ENCODE measurements at regions not wholly inside any gene's neighbourhood (a gene's known extent, or its start where the extent isn't known, plus 50 kb on each side); places are given as distances from the start of the nearest gene placed in this dataset.

DNA sequence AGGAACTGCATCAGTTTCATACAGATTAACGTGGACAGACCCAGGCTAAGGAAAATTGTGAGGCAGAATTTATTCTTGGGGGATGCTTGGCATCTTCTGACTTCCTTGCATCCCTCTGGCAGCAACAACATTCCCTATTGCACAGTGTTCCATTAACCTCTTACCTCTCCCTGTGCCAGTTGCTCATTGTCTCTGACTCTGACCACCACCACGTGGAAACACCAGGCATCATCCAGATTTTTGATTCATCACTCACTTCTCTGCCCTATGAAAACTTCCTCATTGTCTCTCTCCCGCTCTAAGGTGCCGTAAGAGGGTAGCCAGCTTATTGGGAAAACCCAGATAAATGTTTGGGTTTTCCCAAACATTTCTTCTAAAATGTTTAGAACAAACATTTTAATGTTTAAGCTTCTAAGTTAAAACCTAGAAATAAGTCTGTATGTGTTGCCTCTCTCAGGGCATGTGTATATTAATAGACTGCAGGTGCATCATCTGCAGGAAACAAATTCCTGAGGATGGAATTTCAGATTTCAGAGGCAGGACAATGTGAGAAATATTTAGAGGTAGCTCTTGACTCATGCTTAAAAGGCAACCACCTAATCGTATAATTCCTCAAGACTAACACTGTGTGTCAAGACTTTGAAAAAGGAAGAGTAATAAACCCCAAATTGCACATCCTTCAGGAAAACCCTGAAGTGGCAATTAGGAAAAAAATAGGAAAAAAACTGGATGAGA is 64.5 kb upstream of the SLC35F4 start:
- Histone ChIP-seq H3K27ac (ENCODE audit: low read depth, low read length, poor library complexity, severe bottlenecking) (no peak overlapping the region), H3K9me3 (ENCODE audit: low read length) (no peaks in the 10 kb centered on the region), H3K4me2 (ENCODE audit: low read length) (no peak overlapping the region), H3K9me2 (ENCODE audit: insufficient read depth, low read length) (no peaks in the 10 kb centered on the region), H3K4me1 (ENCODE audit: insufficient read depth, low read length, poor library complexity, severe bottlenecking) (no peaks in the 10 kb centered on the region), H3K4me3 (ENCODE audit: low read depth, low read length, poor library complexity, severe bottlenecking) (no peak overlapping the region), H4K20me1 (ENCODE audit: insufficient read depth, low read length) (no peaks in the 10 kb centered on the region), H2AFZ (ENCODE audit: low read length) (no peak overlapping the region), H3K36me3 (ENCODE audit: insufficient read depth, low read length) (no peaks in the 10 kb centered on the region), H3K79me2 (ENCODE audit: insufficient read depth, low read depth, low read length) (no peaks in the 10 kb centered on the region)
- POLR2A ChIA-PET: no interaction called here
- intact Hi-C loops (cut with micrococcal nuclease; ENCODE audit: unreplicated experiment): no loop called here
- BruUV-seq (replicated peaks): no TSS peak
- TF ChIP-seq EZH2phosphoT487 (IDR thresholded peaks at IDR 0.05; ENCODE audit: borderline replicate concordance, low read depth, low read length): no peak
- TF ChIP-seq, protein P1, sequence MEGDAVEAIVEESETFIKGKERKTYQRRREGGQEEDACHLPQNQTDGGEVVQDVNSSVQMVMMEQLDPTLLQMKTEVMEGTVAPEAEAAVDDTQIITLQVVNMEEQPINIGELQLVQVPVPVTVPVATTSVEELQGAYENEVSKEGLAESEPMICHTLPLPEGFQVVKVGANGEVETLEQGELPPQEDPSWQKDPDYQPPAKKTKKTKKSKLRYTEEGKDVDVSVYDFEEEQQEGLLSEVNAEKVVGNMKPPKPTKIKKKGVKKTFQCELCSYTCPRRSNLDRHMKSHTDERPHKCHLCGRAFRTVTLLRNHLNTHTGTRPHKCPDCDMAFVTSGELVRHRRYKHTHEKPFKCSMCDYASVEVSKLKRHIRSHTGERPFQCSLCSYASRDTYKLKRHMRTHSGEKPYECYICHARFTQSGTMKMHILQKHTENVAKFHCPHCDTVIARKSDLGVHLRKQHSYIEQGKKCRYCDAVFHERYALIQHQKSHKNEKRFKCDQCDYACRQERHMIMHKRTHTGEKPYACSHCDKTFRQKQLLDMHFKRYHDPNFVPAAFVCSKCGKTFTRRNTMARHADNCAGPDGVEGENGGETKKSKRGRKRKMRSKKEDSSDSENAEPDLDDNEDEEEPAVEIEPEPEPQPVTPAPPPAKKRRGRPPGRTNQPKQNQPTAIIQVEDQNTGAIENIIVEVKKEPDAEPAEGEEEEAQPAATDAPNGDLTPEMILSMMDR (conservative IDR thresholded peaks at IDR 0.05; ENCODE audit: low read length): no peak
- CTCF ChIA-PET (ENCODE audit: unreplicated experiment): no interaction called here
- DNase-seq (ENCODE audit: low spot score): no peak

DNA sequence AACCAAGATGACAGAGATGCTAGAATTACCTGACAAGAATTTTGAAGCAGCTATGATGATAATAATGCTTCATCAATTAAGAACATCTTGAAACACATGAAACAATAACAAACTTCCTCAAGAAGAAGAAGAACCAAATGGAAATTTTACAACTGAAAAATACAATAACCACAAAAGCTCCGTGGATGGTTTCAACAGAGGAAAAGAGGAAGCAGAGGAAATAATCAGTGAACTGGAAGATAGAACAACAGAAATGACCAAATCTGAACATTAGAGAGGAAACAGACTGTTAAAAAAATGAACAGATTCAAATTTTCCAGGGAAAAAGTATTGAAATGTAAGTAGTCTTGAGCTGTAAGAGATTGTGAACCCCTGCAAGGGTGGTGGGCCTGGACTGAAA is 62.8 kb upstream of the SLC35F4 start:
- H3K9me2 ChIP-seq (ENCODE audit: insufficient read depth, low read length): no peaks in the 10 kb centered on the region
- no peak overlapping the region for H3K4me2 ChIP-seq (ENCODE audit: low read length)
- H3K9me3 ChIP-seq (ENCODE audit: low read length): no peaks in the 10 kb centered on the region
- no peak overlapping the region for H3K4me3 ChIP-seq (ENCODE audit: low read depth, low read length, poor library complexity, severe bottlenecking)
- DNase-seq (ENCODE audit: low spot score): no peak
- no peak overlapping the region for H3K27ac ChIP-seq (ENCODE audit: low read depth, low read length, poor library complexity, severe bottlenecking)
- no peaks in the 10 kb centered on the region for H3K4me1 ChIP-seq (ENCODE audit: insufficient read depth, low read length, poor library complexity, severe bottlenecking)
- TF ChIP-seq, protein P1 (conservative IDR thresholded peaks at IDR 0.05; ENCODE audit: low read length): no peak
- TF ChIP-seq EZH2phosphoT487 (IDR thresholded peaks at IDR 0.05; ENCODE audit: borderline replicate concordance, low read depth, low read length): no peak
- H4K20me1 ChIP-seq (ENCODE audit: insufficient read depth, low read length): no peaks in the 10 kb centered on the region
- ChIA-PET POLR2A (interaction anchor here (0.9 kb wide), 1 partner anchor 14 kb away, joined by 4 read pairs; no protein-coding TSS in a partner anchor), CTCF (ENCODE audit: unreplicated experiment) (no interaction called here)
- H3K36me3 ChIP-seq (ENCODE audit: insufficient read depth, low read length): no peaks in the 10 kb centered on the region
- H2AFZ ChIP-seq (ENCODE audit: low read length): no peak overlapping the region
- intact Hi-C loops (cut with micrococcal nuclease; ENCODE audit: unreplicated experiment): no loop called here
- BruUV-seq (replicated peaks): no TSS peak
- no peaks in the 10 kb centered on the region for H3K79me2 ChIP-seq (ENCODE audit: insufficient read depth, low read depth, low read length)

DNA sequence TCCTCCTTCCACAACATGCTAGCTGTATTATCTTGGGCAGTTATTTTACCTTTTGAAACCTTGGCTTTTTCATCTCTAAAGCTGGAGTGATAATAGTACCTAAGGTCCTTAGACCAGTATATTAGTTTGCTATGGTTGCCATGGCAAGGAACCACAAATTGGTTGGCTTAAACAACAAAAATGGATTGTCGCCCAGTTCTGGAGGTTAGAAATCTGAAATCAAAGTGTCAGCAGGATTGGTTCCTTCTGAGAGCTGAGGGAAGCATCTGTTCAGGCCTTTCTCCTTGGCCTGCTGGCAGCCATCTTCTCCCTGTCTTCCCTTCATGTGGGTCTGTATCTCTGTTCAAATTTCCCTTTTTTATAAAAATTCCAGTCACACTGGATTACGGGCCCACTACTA is 55.5 kb upstream of the SLC35F4 start:
- ChIA-PET POLR2A (interaction anchor here (0.6 kb wide), 1 partner anchor 251 kb away, joined by 6 read pairs; no protein-coding TSS in a partner anchor), CTCF (ENCODE audit: unreplicated experiment) (no interaction called here)
- intact Hi-C loops (cut with micrococcal nuclease; ENCODE audit: unreplicated experiment): no loop called here
- Histone ChIP-seq H3K79me2 (ENCODE audit: insufficient read depth, low read depth, low read length) (no peaks in the 10 kb centered on the region), H3K4me1 (ENCODE audit: insufficient read depth, low read length, poor library complexity, severe bottlenecking) (no peaks in the 10 kb centered on the region), H3K9me3 (ENCODE audit: low read length) (no peaks in the 10 kb centered on the region), H3K36me3 (ENCODE audit: insufficient read depth, low read length) (no peaks in the 10 kb centered on the region), H3K4me2 (ENCODE audit: low read length) (no peak overlapping the region), H3K9me2 (ENCODE audit: insufficient read depth, low read length) (no peaks in the 10 kb centered on the region), H4K20me1 (ENCODE audit: insufficient read depth, low read length) (no peaks in the 10 kb centered on the region), H3K27ac (ENCODE audit: low read depth, low read length, poor library complexity, severe bottlenecking) (no peak overlapping the region), H3K4me3 (ENCODE audit: low read depth, low read length, poor library complexity, severe bottlenecking) (no peak overlapping the region), H2AFZ (ENCODE audit: low read length) (no peak overlapping the region)
- DNase-seq (ENCODE audit: low spot score): no peak
- TF ChIP-seq, protein P1 (conservative IDR thresholded peaks at IDR 0.05; ENCODE audit: low read length): no peak
- BruUV-seq (replicated peaks): no TSS peak
